ENCODE measurements at regions not wholly inside any gene's neighbourhood (a gene's known extent, or its start where the extent isn't known, plus 50 kb on each side); places are given as distances from the start of the nearest gene placed in this dataset.
A peak's percentile ranks its signal among the peaks of the same experiment; 100 is the strongest.

DNA sequence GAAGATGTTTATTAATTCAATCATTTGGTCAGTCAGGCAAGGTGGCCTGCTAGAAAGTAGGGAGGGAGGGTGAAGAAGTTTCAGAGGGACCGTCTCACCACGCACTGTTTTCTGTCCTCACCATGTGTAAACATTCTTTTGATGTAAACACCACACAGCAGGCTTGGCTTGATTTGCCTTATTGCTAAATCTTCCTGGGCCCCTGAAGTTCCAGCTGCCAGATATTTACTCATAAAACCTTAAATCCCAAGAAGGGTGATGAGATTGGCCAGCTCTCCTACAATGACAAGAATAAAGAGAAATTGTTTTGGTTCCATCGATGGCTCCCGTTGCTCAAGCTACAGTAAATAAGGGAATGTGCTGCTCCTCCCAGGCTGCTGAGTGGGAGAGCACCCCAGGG lies 198.2 kb upstream of the TMTC4 start:
- peaks cover 4 to 13% (median 10%) of the 10 kb centered on the region in 3 donors for H3K27me3 Mint-ChIP-seq (ENCODE audit: low read depth in 3 of 3)

DNA sequence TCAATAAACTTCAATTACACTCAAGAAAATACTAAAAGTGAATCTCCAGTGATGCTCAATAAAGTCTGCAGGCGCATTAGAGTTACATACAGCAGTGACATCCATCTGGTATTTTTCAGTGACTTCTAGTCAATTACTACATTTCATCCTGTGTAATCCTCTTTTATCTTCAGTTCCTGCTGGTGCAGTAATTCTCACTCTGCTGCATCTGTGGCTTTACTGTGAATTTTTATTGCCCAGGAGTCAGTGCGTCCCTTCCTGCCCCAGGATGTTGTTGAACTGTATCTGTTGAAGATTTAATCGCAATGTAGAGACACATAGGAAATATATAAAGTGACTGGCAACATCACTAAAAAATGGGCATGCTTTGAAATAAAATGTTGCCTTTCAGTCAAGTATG lies 196.3 kb upstream of the TMTC4 start:
- peaks cover 5 to 12% (median 10%) of the 10 kb centered on the region in 3 donors for H3K27me3 Mint-ChIP-seq (ENCODE audit: low read depth in 3 of 3)
- peaks cover 12 to 21% (median 14%) of the 10 kb centered on the region in 6 donors for H3K9me3 Mint-ChIP-seq
- no peak for DNase-seq
- H3K27ac Mint-ChIP-seq = no peak overlapping the region
- H3K36me3 Mint-ChIP-seq = peaks cover 0 to 9% (median 4%) of the 10 kb centered on the region in 3 donors
- no peaks in the 10 kb centered on the region for H3K4me1 Mint-ChIP-seq
- no peak overlapping the region for H3K4me3 Mint-ChIP-seq

More for the DNA sequence above, 198.2 kb upstream of the TMTC4 start:
- Mint-ChIP-seq H3K4me3 (no peak overlapping the region), H3K9me3 (peaks cover 2 to 13% (median 8%) of the 10 kb centered on the region in 6 donors), H3K36me3 (peaks cover 0 to 4% (median 4%) of the 10 kb centered on the region in 3 donors), H3K4me1 (no peaks in the 10 kb centered on the region), H3K27ac (peak overlapping the region in 1 of 6 donors; percentile 67)
- no peak for DNase-seq

DNA sequence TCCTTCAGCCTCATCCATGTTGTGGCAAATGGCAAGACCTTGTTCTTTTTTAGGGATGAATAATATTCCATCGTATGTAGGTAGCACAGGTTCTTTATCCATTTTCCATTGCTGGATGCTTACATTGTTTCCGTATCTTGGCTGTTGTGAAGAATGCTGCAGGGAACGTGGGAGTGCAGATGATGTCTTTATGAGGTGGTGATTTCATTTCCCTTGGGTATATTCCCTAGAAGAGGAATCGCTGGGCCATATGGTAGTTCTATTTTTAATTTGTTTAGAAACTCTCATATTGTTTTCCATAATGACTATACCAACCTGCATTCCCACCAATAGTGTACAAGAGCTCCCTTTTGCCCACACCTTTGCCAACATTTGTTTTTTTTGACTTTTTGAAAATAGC lies 186.3 kb upstream of the TMTC4 start:
- no peak for DNase-seq
- H3K9me3 Mint-ChIP-seq = peaks cover 0 to 5% (median 2%) of the 10 kb centered on the region in 6 donors
- no peaks in the 10 kb centered on the region for H3K4me1 Mint-ChIP-seq
- H3K27me3 Mint-ChIP-seq (ENCODE audit: low read depth in 3 of 3) = peaks cover 0 to 6% (median 3%) of the 10 kb centered on the region in 3 donors
- no peaks in the 10 kb centered on the region for H3K36me3 Mint-ChIP-seq
- H3K27ac Mint-ChIP-seq = no peak overlapping the region
- no peak overlapping the region for H3K4me3 Mint-ChIP-seq

DNA sequence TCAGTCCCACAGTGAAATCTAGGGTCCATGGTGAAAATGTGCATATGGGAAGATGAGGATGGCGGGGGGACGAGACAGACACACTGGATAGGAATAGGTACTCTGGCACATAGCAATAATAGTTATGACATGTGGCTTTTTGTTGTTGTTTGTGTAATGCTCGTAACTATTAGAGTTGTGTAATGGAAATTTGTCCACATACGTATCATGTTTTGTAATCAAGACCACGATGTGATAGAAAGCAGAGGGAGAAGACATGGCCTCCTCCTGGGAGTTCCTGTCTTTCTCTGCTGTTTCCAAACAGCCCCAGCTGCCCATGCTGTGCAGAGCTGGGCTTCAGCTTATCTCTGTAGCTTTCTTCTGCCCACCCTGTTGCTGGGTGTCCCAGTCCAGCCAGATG lies 185.3 kb upstream of the TMTC4 start:
- no peaks in the 10 kb centered on the region for H3K36me3 Mint-ChIP-seq
- DNase-seq = no peak
- no peaks in the 10 kb centered on the region for H3K4me1 Mint-ChIP-seq
- no peak overlapping the region for H3K27ac Mint-ChIP-seq
- peaks cover 0 to 4% (median 0%) of the 10 kb centered on the region in 6 donors for H3K9me3 Mint-ChIP-seq
- peaks cover 0 to 6% (median 3%) of the 10 kb centered on the region in 3 donors for H3K27me3 Mint-ChIP-seq (ENCODE audit: low read depth in 3 of 3)
- no peak overlapping the region for H3K4me3 Mint-ChIP-seq

DNA sequence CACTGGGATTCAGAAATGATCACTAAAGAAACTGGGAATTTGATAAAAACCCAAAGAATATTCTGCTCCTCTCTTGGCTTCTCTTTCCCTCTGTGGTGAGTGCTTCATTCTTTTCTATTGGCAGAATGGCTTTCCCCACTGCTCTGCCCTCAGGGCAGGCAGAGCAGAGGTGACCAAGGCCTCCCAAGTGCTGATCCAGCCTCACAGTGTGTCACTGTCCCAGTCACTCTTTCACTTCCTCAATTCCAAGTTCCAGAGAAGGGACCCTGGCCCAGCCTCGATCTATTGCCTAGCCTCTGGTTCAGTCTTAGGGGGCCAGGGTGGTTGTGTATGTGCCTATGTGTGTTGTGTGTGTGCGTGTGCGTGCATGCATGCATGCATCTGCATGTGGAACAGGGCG lies 180.6 kb upstream of the TMTC4 start:
- H3K9me3 Mint-ChIP-seq = no peaks in the 10 kb centered on the region
- no peaks in the 10 kb centered on the region for H3K36me3 Mint-ChIP-seq
- no peaks in the 10 kb centered on the region for H3K4me1 Mint-ChIP-seq
- H3K27ac Mint-ChIP-seq = no peak overlapping the region
- DNase-seq = no peak
- H3K4me3 Mint-ChIP-seq = no peak overlapping the region
- peaks cover 0 to 3% (median 0%) of the 10 kb centered on the region in 3 donors for H3K27me3 Mint-ChIP-seq (ENCODE audit: low read depth in 3 of 3)

DNA sequence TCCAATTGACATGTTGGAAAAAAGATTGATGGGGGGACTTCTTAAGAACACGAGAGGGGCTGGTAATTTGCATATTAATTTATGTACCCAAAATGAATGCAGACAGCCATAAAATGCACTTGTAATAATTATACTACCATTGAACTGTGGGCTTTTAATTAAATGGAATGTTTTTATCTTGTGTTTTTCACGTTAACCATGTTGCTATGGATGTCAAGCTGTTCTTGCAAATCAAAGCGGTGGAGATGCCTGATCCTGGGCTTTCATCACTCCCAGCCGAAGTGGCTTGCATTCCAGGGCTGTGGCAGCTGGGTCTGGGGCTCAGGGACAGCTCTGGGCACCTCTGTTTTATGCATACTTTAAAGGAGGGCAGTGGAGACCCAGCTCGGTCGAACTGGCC lies 179.4 kb upstream of the TMTC4 start:
- Mint-ChIP-seq H3K4me3 (no peak overlapping the region), H3K36me3 (no peaks in the 10 kb centered on the region), H3K4me1 (no peaks in the 10 kb centered on the region), H3K9me3 (no peaks in the 10 kb centered on the region), H3K27me3 (ENCODE audit: low read depth in 3 of 3) (peaks cover 0 to 3% (median 0%) of the 10 kb centered on the region in 3 donors), H3K27ac (no peak overlapping the region)
- DNase-seq = no peak

DNA sequence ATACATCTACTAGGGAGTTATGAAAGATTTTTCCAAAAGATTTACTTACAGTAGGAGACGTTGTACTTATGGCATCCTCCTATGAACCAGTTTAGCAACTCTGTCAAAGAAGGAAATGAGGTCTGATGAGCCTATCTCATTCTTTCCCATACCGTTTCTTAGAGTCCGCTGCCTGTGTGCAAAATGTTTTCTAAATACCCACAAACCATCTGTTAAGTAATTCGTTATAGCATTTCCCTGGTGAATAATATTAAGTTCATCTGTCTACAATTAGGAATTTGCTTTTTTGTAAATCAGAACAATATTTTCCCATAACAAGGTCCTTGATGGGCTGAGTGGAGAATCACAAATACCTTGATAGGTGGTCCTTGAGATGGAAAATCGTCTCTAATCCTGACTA lies 178.8 kb upstream of the TMTC4 start:
- no peak overlapping the region for H3K27ac Mint-ChIP-seq
- H3K9me3 Mint-ChIP-seq = no peaks in the 10 kb centered on the region
- no peak for DNase-seq
- no peaks in the 10 kb centered on the region for H3K4me1 Mint-ChIP-seq
- H3K4me3 Mint-ChIP-seq = no peak overlapping the region
- no peaks in the 10 kb centered on the region for H3K36me3 Mint-ChIP-seq
- H3K27me3 Mint-ChIP-seq (ENCODE audit: low read depth in 3 of 3) = peaks cover 0 to 3% (median 0%) of the 10 kb centered on the region in 3 donors

DNA sequence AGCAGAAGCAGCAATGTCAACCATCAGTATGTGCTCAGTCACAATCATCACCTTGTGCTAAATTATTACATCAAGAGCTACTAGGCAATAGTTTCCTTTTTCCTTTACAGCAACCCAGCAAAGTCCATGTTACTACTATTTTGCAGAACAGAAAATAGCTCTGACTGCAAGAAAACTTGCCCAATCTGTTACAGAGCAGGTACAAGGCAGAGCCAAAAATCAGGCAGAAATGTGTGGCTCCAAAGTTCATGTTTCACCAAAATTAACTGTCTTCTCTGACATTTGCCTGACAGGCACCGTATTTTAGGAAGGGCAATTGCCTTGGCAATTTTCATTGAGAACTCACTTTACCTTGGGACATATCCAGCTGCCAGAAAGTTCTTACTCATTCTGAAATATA lies 177.6 kb upstream of the TMTC4 start:
- Mint-ChIP-seq H3K4me3 (no peak overlapping the region), H3K27me3 (ENCODE audit: low read depth in 3 of 3) (no peaks in the 10 kb centered on the region), H3K9me3 (no peaks in the 10 kb centered on the region), H3K36me3 (no peaks in the 10 kb centered on the region), H3K27ac (no peak overlapping the region), H3K4me1 (no peaks in the 10 kb centered on the region)
- no peak for DNase-seq

DNA sequence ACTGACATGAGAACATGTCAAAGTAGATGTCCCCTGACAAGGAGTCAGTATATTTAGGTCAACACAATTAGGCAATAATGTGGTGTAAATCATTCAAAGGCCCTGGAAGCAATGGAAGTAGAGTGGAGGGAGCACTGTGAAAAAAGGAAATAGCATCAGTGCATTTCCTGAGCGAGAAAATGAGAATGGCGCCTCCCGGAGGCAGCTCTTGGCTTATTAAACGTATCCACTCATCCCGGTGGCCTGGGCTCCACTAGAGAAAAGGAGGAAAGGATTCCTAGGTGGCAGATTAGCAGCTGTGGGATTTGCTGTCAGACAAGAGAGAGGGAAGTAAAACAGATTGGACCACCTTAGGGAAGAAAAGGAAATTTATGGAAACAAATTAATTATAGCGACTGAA lies 173.7 kb upstream of the TMTC4 start:
- no peak for DNase-seq
- no peak overlapping the region for H3K4me3 Mint-ChIP-seq
- H3K9me3 Mint-ChIP-seq = no peaks in the 10 kb centered on the region
- H3K27ac Mint-ChIP-seq = no peak overlapping the region
- H3K27me3 Mint-ChIP-seq (ENCODE audit: low read depth in 3 of 3) = peaks cover 0 to 4% (median 2%) of the 10 kb centered on the region in 3 donors
- no peaks in the 10 kb centered on the region for H3K36me3 Mint-ChIP-seq
- no peaks in the 10 kb centered on the region for H3K4me1 Mint-ChIP-seq

DNA sequence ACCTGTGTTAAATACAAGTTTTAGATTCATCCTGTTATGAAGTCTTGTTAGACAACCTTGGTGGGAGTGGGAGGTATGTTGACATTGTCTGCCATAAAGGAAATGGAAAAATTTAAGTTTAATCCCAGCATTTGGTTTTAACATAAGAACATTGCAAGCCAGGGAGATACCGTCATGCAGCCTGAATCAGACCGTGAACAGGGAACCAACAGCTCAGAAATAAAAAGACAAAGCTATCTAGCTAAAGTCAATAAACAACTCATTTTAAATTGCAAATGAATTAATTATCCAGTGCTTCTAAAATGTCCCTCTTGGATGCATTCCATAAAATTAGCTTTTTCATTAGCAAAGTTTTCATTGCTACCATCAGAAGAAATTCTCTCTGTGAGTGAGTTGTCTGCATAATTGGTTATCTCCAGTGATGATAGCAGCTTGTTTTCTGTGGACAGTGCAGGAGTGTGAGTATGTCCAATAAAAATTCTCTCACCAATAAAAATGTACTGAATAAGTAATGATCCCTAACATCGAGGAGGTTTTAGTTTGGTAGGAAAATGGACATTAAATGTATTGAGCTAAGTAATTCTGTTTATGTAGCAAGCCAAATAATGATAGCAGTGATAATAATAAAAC lies 170.6 kb upstream of the TMTC4 start:
- no peak overlapping the region for H3K4me3 Mint-ChIP-seq
- H3K9me3 Mint-ChIP-seq = no peaks in the 10 kb centered on the region
- no peaks in the 10 kb centered on the region for H3K4me1 Mint-ChIP-seq
- H3K27me3 Mint-ChIP-seq (ENCODE audit: low read depth in 3 of 3) = peaks cover 2 to 4% (median 2%) of the 10 kb centered on the region in 3 donors
- H3K36me3 Mint-ChIP-seq = no peaks in the 10 kb centered on the region
- H3K27ac Mint-ChIP-seq = no peak overlapping the region
- DNase-seq = no peak

DNA sequence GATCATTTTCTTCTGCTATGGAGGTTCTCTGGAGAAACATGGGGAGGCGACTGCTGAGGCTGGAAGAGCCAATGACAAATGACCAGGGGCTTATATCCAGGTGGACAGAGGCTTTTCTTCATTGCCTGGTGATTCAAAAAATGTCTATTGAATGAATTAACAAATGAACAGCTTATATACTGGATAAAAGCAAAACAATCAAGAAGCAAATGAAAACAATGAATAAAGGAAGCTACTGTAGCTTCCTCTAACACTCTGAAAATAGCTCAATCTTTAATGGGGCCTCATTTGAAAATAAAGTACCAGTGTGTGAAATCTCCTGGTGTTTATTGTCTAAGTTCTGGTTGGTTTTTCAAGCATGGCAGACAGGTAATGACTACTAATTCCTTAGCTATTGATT lies 167.5 kb upstream of the TMTC4 start:
- DNase-seq = no peak
- Mint-ChIP-seq H3K4me1 (no peaks in the 10 kb centered on the region), H3K27ac (no peak overlapping the region), H3K9me3 (no peaks in the 10 kb centered on the region), H3K36me3 (no peaks in the 10 kb centered on the region), H3K4me3 (no peak overlapping the region), H3K27me3 (ENCODE audit: low read depth in 3 of 3) (peaks cover 3 to 4% (median 4%) of the 10 kb centered on the region in 3 donors)

DNA sequence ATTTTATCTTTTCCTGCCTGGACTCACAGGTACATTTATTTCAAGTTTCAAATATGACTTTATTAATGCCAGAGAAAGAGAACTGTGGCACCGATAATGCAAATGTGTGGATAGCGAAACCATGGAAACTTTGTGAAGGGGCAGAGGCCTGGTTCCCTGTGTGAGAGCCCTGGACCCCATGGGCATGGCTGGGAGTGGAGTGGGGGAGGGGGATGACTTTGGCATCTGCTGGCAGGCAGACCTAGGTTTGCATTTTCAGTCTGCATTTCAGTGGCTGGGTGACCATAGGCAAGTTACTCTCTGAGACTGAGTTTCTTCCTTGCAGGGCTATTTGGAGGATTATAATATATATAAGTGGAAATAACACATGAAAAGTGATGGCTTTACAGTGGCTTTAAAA lies 163.8 kb upstream of the TMTC4 start:
- DNase-seq = no peak
- Mint-ChIP-seq H3K27ac (no peak overlapping the region), H3K4me1 (no peaks in the 10 kb centered on the region), H3K9me3 (no peaks in the 10 kb centered on the region), H3K4me3 (no peak overlapping the region), H3K36me3 (no peaks in the 10 kb centered on the region), H3K27me3 (ENCODE audit: low read depth in 3 of 3) (peaks cover 0 to 4% (median 4%) of the 10 kb centered on the region in 3 donors)

DNA sequence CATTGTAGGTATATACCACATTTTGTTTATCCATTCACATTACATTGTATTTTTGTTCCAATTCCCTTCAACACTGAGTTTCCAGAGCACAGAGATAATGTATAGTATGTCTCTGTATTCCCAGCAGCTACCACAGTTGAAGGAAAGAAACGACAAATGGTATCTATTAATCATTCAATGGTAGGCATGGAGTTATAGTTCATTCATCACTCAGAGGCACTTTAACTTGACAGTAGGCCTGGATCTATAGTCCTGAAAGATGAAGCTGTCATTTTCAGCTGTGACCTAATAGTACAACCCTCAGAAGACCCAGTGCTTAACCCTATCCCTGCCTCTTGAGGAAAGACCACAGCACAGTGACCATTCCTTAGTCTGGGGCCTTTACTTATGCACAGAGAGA lies 163.0 kb upstream of the TMTC4 start:
- no peaks in the 10 kb centered on the region for H3K36me3 Mint-ChIP-seq
- peaks cover 2 to 4% (median 4%) of the 10 kb centered on the region in 3 donors for H3K27me3 Mint-ChIP-seq (ENCODE audit: low read depth in 3 of 3)
- no peak for DNase-seq

DNA sequence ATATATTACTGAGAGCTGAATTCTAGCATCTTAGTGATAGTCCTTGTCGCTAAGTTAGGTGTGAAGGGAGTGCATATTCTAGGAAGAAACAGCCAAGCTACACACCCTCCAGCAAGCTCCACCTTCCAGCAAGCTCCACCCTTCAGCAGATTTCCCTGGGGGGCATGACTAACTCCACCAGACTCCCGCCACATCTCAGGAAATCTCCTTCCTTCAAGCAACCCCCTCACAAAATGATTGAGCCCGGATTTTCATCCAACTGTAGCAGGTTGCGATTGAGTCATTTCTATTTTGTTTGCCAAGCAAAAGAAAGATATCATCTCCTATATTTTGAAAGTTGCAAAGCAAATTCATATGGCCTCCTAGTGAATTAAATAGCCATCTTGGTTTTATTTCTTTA lies 162.1 kb upstream of the TMTC4 start:
- peaks cover 2 to 4% (median 3%) of the 10 kb centered on the region in 3 donors for H3K27me3 Mint-ChIP-seq (ENCODE audit: low read depth in 3 of 3)
- no peak for DNase-seq
- H3K9me3 Mint-ChIP-seq = no peaks in the 10 kb centered on the region
- no peaks in the 10 kb centered on the region for H3K36me3 Mint-ChIP-seq
- no peaks in the 10 kb centered on the region for H3K4me1 Mint-ChIP-seq
- H3K4me3 Mint-ChIP-seq = no peak overlapping the region
- no peak overlapping the region for H3K27ac Mint-ChIP-seq

More for the DNA sequence above, 163.0 kb upstream of the TMTC4 start:
- H3K9me3 Mint-ChIP-seq = no peaks in the 10 kb centered on the region
- no peak overlapping the region for H3K27ac Mint-ChIP-seq
- H3K4me3 Mint-ChIP-seq = no peak overlapping the region
- no peaks in the 10 kb centered on the region for H3K4me1 Mint-ChIP-seq

DNA sequence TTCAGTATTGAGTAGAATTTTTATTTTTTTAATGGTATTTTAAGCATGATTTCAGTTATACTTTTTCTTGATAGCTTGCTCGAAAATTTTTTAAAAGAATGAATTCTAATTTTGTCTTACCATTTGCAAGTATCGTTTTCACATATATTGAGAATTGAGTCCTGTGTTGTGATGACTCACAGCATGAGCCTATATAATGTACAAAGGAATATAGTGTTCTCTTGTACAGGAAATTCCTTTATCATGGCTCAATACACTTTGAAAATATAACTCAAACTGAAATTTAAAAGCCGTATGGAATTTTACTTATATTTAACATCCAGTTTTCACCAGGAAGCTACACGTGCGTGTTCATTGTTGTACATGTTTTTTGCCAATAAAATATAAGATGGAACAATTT lies 161.1 kb upstream of the TMTC4 start:
- Mint-ChIP-seq H3K27me3 (ENCODE audit: low read depth in 3 of 3) (peaks cover 2 to 5% (median 4%) of the 10 kb centered on the region in 3 donors), H3K4me3 (no peak overlapping the region), H3K9me3 (no peaks in the 10 kb centered on the region), H3K27ac (no peak overlapping the region), H3K4me1 (no peaks in the 10 kb centered on the region), H3K36me3 (no peaks in the 10 kb centered on the region)
- no peak for DNase-seq

Measured in immature natural killer cell (primary cell).